ENCODE measurements at regions not wholly inside any gene's neighbourhood (a gene's known extent, or its start where the extent isn't known, plus 50 kb on each side); places are given as distances from the start of the nearest gene placed in this dataset.

- TF ChIP-seq POLR2A (IDR thresholded peaks at IDR 0.05) = no peak
- TF ChIP-seq CTCF (IDR thresholded peaks at IDR 0.05) = no peak
Observed at GRCh38 chr2:184370954-184371353, 227.4 kb upstream of the ZNF804A start.

Data from Peyer's patch (tissue), 4 donors.